AG10803 (cell line): ENCODE measurements at regions not wholly inside any gene's neighbourhood (a gene's known extent, or its start where the extent isn't known, plus 50 kb on each side); places are given as distances from the start of the nearest gene placed in this dataset.

ENCODE experiments used
- DNase-seq: peaks from one replicate; pipeline ENCODE4 v3.0.0; 2010; ENCODE audit warnings: low read depth
- H3K4me3 ChIP-seq: 2 replicates; pipeline ENCODE4 v1.5.1; 2011; ENCODE audit warnings: mild to moderate bottlenecking, low read length, control low read depth
- TF ChIP-seq, protein P1 (sequence below): conservative IDR thresholded peaks from 2 replicates; pipeline ENCODE4 v1.5.1; 2011; ENCODE audit warnings: mild to moderate bottlenecking, low read length, control low read depth, inconsistent platforms

DNA sequence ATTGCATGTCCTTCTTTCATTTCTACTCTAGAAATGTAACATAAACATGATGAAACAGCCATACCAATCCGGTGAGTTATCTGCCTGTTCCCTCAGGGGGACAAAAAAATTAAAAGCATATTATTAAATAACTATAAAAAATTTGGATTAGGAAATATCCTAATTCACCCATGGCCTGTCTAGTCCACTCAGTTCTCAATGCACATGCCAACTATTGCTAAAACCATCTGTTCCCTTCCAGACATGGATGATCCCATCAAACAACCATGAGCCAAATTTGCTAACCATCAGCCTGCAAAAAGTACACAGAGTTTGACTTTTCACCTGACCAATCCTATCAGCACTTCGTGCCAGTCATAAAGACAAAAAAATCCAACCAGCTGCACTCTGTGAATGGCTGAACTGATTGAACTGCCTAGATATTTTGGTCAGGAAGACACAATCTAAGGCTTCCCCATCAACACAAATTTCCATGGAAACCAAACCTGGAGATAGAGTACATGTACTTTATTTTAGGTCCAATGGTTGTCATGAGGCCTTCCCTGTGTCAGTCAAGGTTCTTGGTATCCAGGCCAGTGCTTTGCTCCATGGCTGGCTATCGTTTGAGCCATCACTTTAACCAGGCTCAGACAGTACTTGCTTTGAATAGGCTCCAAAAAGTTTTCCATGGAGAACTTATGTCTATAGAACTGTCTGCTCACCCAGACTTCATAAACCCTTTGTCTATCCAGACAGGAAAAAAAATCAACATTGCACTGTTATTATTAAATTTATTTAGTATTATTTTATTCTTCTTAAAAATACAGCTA, 570.8 kb downstream of the LTN1 start:
- TF ChIP-seq, protein P1, sequence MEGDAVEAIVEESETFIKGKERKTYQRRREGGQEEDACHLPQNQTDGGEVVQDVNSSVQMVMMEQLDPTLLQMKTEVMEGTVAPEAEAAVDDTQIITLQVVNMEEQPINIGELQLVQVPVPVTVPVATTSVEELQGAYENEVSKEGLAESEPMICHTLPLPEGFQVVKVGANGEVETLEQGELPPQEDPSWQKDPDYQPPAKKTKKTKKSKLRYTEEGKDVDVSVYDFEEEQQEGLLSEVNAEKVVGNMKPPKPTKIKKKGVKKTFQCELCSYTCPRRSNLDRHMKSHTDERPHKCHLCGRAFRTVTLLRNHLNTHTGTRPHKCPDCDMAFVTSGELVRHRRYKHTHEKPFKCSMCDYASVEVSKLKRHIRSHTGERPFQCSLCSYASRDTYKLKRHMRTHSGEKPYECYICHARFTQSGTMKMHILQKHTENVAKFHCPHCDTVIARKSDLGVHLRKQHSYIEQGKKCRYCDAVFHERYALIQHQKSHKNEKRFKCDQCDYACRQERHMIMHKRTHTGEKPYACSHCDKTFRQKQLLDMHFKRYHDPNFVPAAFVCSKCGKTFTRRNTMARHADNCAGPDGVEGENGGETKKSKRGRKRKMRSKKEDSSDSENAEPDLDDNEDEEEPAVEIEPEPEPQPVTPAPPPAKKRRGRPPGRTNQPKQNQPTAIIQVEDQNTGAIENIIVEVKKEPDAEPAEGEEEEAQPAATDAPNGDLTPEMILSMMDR: no peak
- DNase-seq: peak; percentile 98
- H3K4me3 ChIP-seq: no peak overlapping the region

DNA sequence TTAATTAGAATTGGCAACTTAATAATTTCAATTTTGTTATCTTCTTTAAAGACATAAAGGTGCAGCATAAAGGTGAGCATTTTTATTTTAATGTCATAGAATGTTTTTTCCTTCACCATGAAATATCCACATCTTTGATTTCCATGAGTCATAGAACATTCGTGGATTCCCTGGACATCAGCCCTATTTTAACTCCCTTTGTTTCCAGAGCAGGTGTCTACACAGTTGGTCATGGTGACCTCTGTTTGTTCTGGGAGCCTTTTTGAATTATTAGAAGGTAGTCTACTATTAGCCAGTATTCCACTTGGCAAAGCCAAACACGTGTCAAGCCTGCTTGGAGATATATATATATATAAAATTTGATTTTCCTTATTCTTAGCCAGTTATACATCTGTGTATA, 572.9 kb downstream of the LTN1 start:
- no peak for DNase-seq
- H3K4me3 ChIP-seq: no peak overlapping the region
- TF ChIP-seq, protein P1: no peak

DNA sequence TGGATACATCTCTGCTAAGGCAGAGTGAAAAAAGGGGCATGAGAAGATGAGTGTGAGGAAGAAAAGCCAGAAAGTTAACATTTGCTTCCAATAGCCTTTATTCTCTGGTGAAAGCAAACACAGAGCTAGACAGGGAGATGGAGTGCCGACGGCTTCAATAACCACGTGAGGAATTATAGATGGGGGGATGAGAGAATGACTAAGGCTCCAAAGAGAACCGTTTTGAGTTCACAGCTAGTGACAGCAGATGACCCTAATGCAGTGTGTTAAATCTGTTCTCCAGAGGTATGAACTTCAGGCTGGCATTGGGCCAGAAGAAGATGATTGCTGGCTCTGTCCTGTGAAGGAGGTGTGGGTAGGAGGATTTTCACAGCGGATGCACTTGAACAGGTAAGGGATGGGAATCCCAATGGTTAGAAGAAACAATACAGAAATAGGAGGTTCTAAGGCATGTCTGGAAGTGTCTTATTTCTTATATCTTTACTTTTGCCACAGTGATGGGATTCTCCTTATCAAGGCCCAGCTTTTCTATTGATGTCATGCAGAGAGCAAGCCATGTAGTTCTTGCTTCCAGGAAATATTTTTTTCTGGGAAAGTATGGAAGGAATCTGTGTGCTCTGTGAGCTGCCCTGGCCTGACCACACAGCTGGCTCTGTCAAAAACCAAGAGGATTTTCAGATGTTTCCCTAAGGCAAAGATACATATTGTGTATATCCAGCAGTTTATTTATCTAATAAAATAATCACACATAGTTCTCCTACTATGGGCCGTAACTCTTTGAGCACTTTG, 573.8 kb downstream of the LTN1 start:
- TF ChIP-seq, protein P1: no peak
- H3K4me3 ChIP-seq: no peak overlapping the region
- peak; percentile 91 for DNase-seq

DNA sequence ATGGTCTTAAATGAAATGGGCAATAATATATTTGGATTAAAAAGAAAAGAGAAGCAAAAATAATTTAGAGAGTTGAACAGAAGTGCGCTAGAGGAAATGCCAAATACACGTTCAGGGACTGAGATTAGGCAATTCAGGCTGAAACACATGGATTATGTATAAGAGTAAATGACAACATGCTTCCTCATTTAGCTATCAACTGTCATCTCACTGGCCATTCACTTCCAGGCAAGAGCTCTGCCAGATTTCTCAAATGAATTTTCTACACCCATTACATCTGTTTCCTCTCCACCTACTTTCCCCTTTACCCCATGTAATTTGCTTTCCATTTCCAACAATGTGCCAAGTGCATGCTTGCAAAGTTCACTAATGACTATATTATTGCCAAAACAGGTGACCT, 582.4 kb downstream of the LTN1 start:
- H3K4me3 ChIP-seq: no peak overlapping the region
- DNase-seq: no peak
- TF ChIP-seq, protein P1: no peak

DNA sequence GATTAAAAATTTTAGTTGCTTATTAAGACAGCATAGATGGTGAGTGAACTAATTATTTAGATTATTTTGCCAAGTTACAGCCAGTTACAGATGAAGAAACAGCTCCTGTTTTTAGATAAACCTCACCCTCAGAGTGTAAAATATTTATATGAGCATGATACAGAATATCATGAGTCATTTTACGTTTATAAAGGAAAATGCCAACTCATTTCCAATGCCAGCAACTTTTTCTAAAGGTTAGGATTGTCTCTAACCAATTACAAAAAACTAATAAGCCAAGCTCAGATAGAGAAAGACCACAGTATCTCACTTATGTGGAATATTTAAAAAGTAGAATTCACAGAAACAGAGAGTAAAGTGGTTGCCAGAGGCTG, 590.1 kb downstream of the LTN1 start:
- DNase-seq: no peak
- TF ChIP-seq, protein P1: no peak
- no peak overlapping the region for H3K4me3 ChIP-seq

DNA sequence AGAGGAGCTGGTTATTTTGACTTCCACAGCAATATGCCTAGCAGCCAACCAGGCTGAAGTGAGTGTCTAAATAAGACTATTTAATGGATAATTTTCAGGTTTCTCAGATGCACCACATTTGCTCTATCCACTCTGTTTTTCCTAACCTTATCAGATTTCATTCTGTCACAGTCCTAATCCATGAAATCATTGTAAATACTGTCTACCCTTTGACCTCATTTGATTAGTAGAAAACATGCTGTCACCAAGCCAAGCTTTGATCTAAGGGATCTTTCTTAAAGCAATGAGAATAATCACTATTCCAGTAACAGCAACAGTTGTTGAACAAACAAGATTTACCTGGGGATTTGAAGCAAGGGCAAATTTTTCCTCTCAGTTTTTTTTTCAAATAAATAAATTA, 595.6 kb downstream of the LTN1 start:
- TF ChIP-seq, protein P1: no peak
- DNase-seq: no peak
- H3K4me3 ChIP-seq: no peak overlapping the region

DNA sequence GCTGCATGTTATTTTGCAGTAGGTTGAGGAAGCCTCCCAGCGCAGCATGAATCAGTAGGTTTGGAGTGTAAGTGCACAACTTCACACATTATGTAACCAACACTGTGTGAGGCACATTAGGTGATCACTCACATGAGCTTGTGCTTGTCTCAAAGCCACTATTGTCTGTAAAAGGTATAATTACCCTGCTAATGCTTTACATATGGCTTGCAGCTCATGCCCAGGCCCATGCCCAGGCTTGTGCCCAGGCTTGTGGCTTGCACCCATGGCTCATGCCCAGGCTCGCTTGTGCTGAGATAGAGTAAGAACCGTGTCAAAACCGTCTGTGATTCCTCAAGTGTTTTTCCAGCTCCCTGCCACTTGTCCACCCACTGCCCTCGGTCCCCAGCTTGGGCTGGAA, 596.3 kb downstream of the LTN1 start:
- no peak for DNase-seq
- H3K4me3 ChIP-seq: no peak overlapping the region
- TF ChIP-seq, protein P1: no peak
